SK-N-DZ (cell line): ENCODE measurements at regions not wholly inside any gene's neighbourhood (a gene's known extent, or its start where the extent isn't known, plus 50 kb on each side); places are given as distances from the start of the nearest gene placed in this dataset.

Experiments
- DNase-seq: peaks from one replicate; pipeline ENCODE4 v3.0.0-alpha.2; 2015; ENCODE audit warnings: low spot score

DNA sequence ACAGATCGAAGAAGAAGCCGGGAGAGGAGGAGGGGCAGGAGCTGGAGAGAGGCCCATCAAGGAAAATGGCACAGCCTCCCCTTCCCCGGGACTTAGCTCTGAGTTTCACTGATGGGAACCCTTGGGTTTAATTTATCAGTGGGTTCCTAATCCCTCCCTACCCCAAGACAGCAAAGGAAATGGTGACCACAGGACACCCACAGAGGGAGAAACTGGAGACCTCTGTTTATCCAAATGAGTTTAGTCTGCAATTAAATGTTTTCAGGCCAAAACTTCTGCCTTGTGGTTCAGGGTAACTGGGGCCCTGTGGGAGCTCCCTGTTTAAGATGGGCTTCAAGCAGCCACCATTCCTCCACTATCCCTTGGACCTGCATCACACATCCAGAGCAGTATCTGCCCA, 190.8 kb upstream of the TOPAZ1 start:
- DNase-seq = no peak

DNA sequence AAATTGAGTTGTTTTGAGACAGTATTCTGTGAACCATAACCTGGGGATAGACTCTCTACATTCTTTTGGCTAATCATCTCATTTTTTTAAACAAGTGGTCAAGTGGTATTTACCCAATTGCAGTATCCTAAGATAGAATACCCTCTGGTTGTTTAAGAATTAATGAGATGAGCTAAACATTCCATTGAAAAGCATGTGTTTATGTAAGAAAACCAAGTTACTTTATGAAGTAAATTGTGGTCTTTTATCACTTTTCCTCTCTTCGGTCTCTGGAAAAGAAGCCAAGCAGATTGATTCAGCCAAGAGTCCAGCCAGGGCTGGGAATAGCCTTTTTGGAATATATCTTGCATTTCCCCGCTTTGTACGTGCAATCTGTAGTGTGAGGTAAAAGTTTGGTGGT, 185.7 kb upstream of the TOPAZ1 start:
- no peak for DNase-seq

DNA sequence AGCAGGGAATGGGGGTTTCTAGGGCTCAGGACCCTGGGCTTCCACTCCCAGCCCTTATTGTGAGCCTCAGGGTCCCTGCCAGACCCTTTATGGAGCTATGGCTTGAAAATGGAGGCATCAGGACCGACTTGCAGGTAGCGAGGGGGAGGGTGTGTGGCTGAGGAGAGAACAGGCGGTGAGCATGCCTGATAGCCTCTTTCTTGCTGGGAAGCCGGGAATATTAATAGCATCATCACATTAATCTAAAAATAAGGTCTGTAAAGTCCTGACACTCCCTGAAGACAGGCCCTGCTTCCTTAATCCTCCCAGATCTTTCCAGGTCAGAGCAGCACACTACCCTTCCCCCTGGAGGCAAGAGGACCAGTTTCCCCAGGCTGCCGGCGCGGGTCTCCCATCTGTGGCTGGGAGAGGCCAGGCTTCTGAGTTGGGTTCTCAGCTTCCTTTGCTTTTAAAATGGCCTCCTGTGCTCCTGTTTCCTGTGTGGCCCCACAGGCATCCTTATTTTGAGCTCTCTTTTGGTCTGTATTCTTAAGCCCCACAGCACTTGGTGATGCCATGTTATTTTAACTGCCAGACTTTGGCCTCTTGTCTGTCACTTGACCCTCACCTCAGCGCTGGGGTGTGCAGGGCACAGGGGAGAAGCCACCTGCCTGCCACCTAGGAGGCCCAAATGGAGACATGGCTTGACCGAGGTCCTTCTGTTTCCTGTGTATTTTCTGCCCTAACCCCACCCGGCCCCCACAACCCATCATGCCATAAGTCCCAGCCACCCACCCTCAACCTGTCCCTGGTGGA, 185.0 kb upstream of the TOPAZ1 start:
- DNase-seq = no peak

DNA sequence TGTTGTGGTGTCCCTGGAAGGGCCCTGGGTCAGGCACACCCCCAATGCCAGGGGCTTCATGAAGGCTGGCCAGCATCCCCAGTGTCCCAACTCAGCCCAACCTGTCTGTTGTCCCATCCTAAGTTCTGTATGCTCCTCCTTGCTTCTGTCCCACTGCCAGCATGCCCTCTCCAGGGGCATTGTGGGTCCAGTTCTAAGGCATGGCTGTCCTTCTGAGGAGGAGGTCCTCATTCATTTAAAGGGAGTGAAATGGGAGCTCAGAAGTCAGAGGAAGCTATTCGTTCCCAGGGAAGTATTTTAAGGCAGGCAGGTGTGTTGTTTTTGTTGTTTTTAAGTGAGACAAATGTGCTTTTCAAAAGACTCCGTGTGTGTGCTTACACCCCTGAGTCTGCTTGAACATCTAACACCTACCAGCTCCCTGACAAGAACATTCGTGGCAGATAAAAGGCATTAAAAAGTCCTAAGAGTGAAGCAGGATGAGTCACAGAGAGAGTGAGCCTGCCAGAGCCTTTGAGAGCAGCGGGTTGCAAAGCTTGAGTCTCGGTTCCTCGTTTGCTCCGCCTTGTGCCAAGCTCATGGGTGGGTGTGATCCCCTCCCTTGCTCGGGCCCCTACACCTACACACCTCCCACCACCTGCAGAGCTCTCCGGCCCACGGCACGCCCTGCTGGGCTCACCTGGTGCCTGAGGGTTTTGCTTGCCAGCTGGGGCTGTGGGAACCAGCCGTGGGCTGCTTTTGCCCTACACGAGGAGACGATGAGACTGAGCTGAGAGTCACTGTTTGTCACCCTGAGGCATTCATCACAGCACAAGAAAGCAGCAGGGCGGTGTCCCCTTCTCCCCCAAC, 183.4 kb upstream of the TOPAZ1 start:
- DNase-seq = no peak

DNA sequence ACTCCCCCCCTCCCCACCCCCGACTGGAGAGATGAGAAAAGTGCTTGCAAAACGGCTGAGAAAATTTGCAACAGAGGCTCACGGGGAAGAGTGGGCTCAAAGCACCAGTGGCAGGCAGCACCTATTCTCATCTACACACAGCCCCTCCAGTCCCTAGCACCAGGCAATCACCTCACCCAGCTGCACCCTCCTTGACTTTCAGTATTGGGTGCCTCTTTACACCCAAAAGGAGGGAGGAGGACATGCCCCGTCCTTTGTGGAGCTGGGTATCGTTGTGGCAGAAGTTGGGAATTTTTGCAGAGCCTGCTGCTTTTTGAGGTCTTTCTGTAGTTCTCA, 182.8 kb upstream of the TOPAZ1 start:
- DNase-seq = no peak

DNA sequence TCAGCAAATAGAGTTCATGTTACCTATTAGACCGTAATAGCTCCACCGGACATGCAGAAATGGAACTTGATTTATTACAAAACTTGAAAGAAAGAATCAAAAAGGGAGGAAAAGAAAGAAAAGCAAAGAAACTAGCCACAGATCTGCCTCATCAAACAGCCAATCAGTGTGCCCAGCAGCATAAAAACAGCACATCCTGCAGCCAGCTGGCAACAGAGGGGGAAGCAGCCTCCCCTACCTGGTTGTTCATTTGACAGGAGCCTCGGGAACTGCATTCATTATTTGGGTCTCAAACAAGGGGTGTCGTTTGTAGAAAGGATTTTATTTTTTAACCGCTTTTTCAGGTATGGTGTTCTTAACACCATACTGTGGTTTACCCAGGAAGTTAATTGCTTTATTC, 181.5 kb upstream of the TOPAZ1 start:
- no peak for DNase-seq

DNA sequence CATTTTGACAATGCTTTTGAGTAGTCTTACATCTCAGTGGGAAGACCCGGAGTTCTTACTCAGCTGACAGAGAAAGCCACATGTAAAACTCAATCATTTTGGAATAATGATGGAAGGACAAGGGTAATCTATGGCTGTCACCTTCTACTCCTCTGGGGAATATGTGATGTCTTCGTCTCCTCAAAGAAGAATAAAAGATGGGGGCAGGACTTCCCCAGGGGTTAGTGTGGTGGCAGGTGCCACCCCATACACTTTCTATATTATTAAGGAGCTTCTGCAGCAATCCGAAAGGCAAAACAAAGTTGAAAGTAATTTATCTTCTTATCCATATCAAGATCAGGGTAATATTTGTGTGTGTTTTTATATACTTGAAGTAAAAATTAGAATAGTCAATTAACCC, 180.4 kb upstream of the TOPAZ1 start:
- no peak for DNase-seq

DNA sequence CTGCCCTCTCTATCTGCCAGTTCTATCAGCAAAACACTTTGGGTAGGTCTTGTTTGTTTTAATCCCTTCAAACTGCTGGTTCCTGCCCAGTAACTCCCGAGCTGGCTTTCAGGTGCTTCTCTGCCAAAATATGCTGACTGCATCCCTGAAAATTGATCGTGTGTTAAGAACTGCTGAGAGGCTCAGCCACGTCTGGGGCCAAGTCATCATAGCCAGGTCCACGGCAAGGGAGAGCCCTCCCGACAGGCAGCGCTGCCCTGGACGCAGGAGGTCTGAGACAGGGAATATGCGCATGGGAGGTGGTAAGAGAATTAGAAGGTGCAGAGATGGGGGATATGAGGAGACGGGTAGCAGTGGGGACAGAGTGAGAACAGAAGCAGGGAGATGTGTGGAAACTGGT, 179.7 kb upstream of the TOPAZ1 start:
- DNase-seq = no peak

DNA sequence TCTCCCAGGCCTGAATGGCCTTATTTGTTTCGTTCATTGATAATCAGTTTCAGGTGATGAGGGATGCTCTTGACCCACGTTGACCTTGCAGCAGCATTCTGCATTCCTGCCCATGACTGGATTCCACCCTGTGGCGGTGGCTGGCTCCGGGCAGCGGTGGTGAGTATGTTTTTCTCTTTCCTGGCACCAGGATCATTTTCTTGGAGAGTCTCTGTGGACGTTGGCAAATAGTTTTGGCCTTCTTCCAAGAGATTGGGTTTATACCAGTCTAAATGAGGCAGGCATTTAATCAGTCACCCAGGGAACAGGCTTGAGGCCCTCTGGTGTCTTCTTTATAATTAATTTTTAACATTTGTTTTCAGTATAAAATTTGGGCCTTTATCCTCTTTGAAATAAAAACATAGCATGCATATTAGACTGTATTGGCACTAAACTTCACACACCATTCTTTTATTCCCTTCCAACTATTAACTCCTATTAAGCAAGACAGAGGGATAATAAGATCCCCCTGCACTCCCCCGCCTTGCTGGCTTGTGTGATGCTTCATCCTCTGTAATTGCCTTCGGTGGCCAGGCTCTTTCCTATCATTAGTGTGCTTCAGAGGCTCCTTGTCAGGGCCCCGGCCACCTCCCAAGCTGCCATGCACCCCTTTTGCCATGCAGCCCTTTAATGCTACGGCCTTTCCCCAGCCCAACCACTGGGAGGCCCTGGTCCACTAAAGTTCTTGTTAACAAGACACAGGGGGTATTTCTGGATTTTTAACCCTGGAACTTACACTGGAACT, 176.2 kb upstream of the TOPAZ1 start:
- DNase-seq = no peak

DNA sequence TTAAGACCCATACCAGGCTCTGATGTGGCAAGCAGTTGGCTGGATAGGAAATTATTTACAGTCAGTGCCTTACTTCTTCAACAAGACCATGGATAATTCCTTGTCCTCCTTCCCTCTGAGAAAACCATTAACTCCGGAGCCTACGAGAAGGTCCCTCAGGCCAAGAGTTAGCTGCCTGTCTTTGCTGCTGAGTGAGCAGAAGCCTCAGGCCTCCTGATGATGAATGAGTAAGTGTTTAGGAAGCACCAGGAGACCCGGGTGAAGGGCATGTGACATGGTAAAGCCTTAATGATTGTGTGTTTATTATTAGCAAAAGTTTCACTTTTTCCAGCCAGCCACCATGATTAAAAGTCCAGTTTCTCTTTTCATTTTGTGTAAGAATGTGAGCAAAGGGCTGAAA, 174.9 kb upstream of the TOPAZ1 start:
- DNase-seq = no peak

DNA sequence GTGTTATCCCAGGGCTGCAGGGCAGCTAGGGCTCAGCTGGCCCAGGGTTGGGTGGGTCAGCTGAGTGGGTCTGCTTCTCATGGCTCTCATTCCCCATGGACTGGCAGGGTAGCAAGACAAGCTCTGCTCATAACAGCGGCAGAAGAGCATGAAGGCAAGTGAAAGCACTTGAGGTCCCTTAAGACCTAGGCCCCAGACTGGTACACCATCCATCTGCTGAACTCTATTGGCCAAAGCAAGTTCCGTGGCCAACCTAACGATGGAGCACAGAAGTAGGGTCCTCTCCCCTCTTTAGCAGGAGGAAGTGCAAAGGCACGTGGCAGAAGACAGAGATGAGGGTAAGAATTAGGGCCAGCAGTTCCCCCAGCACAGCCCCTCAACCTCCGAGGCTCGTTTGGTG, 174.3 kb upstream of the TOPAZ1 start:
- no peak for DNase-seq

DNA sequence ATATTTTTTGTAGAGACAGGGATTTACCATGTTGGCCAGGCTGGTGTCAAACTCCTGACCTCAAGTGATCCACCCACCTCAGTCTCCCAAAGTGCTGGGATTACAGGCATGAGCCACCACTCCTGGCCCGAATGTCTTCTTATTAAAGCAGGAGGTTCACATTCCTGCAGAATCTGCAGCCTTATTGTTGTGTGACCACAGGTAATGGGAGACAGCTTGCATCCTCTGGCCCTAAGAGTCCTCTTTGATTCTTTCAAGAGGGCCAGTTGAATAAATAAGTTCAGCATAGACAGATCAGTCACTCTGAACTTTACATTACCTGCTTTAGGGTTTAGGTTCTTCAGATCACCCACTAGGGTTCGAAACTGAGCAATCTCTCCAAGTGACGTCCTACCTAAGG, 172.9 kb upstream of the TOPAZ1 start:
- DNase-seq = peak; percentile 5

DNA sequence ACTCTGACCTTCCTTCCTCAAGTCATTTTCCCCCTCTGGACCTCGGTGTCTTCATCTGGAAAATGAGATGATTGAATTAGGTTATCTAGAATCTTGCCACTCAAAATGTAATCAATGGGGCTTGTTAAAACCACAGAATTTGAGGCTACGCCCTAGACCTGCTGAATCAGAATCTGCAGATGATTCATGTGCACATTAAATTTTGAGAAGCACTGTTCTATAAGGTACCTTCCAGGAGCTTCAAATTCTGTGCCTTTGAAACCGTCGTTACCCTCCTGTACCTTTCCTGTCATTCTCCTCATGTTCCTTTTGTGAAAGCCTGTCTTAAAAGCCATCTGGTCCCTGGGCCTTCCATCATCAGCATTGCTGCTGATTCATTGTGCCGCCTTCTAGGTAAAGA, 172.4 kb upstream of the TOPAZ1 start:
- peak; percentile 69 for DNase-seq

DNA sequence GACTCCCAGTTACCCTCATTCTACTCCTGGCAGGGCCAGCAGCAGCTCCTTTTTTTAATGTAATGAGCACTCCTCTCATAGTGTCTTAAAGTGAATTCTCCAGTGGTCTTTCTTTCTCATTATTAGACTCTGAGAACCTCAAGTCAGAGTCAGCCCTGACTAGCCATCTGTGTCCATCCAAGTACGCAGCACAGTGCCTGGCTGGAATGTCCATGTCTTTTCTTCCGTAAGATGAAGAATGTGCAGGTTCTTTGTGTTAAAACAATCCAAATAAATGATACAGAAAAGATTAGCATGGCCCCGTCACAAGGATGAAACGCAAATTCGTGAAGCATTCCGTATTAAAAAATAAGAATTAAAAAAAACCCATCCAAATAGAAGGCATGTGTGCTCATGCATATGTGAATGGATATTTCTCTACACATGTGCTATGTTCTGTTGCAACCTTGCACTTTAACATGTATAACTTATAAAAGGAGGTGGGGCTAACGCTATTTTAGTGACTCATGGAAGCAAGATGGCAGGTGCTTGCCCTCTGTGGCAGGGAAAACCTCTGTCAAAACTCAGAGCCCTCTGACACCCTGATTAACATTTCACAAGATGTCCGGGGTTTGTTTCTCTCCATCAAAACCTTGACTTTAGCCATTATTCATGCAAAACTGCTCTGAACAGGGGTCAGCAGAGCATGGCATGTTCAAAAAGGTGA, 170.7 kb upstream of the TOPAZ1 start:
- DNase-seq = no peak

DNA sequence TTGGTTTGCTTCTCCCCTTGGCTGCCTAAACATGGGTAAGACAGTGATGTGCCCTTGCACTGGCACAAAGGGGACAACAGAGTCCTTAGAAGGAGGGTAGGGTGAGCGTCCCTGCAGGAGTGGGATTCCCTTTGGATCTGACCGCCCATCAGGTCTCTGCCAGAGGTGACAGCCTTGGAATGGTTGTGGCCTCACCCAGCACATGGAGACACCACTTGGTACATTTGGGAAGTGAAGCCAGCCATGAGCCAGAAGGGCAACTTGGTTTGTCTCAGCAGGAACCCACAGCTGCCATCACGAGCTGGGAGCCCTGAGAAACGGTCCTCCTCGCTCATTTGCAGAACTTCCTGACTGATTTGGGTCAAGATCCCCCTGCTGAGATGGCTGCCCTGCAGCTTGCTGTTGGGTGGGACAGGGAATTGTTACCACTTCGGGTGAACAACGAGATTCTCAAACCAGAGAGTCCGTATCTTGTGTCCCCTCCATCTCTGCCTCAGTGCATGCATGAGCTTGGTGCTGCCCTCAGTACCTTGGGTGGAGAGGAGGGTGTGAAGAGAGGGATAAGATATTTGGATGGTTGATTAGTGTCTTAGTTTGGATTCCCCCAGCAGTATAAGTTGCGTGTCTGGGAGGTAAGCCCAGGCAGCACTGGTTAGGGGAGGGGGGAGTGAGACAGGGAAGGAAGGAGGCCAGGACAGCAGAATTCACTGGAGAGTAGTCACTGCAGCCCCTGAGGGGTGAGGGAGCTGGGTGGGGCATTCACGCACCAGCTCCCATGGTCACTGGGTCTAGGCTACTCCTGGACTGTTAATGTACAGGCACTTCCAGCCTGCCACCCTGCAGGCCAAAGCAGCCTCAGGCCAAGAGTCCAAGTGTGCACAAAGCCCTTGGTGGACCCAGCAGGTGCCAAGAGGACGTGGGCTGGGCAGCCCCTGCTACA, 168.8 kb upstream of the TOPAZ1 start:
- no peak for DNase-seq

DNA sequence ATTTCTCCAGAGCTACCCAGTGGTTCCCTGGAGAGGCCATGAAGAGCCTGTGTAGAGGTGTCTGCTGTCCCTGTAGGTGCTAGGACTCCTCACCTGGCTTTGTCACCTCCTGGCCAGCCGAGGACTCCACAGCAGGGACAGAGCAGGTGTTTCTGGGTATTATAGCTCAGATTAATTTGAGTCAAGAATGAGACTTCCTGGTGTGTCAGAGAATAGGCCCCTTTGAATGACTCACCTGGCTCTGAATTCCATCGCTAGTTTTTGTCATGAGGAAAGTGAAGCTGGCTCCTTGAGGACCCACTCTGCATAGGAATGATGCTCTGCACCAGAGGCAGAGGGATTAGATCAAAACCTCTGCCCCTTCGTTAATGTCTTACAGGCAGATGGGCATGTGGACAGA, 167.5 kb upstream of the TOPAZ1 start:
- DNase-seq = no peak

DNA sequence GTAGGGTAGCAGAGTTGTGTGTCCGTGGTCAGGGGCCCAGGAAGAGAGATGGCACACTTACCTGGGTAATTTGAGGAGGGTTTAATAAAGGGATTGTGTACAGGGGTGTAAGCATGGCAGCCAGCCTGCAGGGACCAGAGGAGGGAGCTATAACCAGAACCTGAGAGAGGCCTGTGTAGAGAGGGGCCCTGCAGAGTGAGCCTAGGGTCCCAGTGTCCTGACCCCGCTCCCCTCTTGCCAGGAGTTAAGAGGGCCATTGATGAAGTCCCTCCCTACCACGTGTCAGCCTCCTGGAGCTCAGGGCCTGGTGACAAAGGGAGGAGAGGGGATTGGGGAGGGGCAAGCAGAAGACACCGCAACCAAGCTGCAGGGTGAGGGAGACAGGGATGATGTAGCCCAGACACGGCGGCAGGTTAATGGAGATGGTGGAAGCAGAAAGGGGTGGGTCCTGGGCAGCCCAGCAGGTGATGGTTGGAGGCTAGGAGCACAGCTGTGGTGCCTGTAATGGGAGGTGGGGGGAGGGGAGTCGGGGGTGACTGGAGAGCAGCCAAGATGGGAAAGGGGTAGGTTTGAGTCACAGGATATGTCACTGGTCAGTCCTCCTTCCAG, 165.4 kb upstream of the TOPAZ1 start:
- DNase-seq = peak; percentile 76

DNA sequence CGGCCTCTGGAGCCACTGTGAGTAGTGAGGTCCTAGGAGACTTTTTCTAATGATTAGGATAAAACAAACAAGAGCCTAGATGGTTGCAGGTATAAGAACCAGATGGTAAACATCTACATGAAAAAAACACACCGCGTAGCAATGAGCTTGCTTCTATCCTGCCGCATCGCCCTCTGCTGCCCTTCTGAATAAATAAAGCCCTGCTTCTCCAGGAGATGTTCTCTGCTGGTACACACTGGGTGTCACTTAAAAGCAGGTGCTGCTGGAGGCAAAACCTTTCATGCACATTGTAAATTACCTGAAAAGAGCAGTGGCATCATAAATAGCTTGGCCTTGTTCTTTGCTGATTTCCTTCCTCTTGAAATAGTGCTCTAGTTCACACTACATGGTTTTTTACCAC, 164.4 kb upstream of the TOPAZ1 start:
- peak; percentile 30 for DNase-seq

DNA sequence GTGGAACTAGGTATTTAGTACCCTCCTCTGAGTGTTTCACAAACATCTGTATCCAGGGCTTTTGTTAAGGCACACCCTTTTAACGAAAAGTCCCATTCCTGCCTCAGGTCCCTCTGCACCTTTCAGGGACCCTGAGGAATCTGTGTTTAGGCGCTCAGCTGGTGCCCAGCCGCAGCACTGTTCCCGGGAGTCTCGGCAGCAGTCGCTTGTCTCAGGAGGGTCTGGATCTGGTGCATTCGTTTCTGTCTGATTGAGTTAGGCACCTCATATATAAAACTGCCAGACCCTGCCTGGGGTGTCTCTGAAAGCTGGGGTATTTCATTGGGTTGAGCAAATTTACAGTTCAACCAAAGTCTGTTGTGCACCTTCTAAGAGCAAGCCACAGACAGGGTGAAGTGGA, 162.8 kb upstream of the TOPAZ1 start:
- DNase-seq = peak; percentile 75

DNA sequence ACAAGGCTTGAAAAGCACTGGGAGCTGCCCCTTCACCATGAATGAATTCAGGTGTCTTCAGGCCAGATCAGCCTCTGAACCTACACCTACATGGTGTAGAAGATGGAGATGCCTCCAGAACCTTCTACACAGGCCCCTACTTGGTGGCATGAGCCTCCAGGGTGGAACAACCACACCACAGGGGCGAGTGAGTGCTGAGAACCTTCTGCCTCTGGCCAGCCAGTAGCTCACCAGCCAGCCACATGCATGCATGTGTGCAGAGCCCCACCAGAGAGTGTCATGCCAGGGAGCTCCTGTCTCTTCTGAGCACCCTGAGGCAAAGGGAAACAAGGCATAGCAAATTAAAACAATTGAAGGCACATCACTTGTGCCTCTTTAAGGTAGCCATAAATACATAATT, 161.8 kb upstream of the TOPAZ1 start:
- no peak for DNase-seq
